22Rv1 (cell line): ENCODE measurements at regions not wholly inside any gene's neighbourhood (a gene's known extent, or its start where the extent isn't known, plus 50 kb on each side); places are given as distances from the start of the nearest gene placed in this dataset.

Experiments used
- ZFX ChIP-seq: fragments of 450-650 bp; IDR thresholded peaks from 2 replicates; pipeline ENCODE4 v1.6.1; 2017; ENCODE audit warnings: antibody characterized with exemption, borderline replicate concordance
- TF ChIP-seq, protein P1 (sequence below): fragments of 450-650 bp; IDR thresholded peaks from 2 replicates; pipeline ENCODE4 v1.5.1; 2017; ENCODE audit warnings: mild to moderate bottlenecking

GRCh38 chr11:15660496-15660895 lies 545.8 kb downstream of the INSC start:
- TF ChIP-seq, protein P1, sequence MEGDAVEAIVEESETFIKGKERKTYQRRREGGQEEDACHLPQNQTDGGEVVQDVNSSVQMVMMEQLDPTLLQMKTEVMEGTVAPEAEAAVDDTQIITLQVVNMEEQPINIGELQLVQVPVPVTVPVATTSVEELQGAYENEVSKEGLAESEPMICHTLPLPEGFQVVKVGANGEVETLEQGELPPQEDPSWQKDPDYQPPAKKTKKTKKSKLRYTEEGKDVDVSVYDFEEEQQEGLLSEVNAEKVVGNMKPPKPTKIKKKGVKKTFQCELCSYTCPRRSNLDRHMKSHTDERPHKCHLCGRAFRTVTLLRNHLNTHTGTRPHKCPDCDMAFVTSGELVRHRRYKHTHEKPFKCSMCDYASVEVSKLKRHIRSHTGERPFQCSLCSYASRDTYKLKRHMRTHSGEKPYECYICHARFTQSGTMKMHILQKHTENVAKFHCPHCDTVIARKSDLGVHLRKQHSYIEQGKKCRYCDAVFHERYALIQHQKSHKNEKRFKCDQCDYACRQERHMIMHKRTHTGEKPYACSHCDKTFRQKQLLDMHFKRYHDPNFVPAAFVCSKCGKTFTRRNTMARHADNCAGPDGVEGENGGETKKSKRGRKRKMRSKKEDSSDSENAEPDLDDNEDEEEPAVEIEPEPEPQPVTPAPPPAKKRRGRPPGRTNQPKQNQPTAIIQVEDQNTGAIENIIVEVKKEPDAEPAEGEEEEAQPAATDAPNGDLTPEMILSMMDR: no peak
- no peak for TF ChIP-seq ZFX
